ENCODE measurements at regions not wholly inside any gene's neighbourhood (a gene's known extent, or its start where the extent isn't known, plus 50 kb on each side); places are given as distances from the start of the nearest gene placed in this dataset.

DNA sequence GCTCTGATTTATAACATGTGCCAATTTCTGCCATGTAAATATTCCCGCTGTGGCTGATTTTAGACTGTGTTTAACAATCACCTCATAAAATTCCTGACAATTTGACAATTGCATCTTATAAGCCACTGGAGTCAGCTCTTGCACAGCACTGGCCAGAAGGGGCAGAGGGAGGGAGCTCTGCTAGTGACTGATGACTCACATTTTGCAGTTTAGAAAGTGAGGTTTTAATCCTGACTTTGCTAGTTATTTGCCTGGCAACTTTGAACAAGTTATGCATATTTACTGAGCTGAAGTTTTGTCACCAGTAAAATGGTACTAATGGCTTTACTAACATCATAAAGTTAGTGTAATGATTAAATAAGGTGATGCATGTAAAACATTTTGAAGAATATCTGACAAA is 452.3 kb downstream of the CNTNAP4 start:
- DNase-seq = no peak

DNA sequence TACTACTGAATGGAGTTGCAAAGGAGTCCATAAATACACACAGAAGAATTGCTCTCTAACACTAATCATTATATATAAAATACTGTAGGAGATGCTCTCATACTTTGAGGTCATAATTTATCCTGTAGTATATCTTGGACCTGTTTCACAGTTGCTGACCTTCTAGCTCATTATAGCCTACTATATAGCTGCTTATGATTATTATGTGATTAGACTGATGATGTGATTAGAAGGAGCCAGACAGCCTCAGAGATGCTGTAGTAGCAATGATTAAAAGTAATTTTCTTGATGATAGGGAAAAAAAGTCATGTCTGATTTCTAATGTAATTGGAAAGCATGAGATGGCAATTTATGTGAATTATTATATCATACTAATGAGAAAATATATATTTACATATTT is 455.7 kb downstream of the CNTNAP4 start:
- DNase-seq = no peak

DNA sequence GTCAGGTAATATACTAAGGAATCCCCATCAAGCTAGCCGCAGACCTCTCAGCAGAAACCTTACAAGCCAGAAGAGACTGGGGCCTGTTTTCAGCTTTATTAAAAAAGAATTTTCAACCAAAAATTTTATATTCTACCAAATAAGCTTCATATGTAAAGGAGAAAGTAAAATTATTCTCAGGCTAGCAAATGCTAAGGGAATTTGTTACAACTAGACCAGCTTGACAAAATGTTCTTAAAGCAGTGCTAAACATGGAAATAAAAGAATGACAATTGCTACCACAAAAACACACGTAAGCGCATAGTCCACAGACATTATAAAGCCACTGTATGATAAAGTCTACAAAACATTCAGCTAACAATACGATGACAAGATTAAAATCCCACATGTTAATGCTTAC is 449.4 kb upstream of the MON1B start:
- DNase-seq = no peak

DNA sequence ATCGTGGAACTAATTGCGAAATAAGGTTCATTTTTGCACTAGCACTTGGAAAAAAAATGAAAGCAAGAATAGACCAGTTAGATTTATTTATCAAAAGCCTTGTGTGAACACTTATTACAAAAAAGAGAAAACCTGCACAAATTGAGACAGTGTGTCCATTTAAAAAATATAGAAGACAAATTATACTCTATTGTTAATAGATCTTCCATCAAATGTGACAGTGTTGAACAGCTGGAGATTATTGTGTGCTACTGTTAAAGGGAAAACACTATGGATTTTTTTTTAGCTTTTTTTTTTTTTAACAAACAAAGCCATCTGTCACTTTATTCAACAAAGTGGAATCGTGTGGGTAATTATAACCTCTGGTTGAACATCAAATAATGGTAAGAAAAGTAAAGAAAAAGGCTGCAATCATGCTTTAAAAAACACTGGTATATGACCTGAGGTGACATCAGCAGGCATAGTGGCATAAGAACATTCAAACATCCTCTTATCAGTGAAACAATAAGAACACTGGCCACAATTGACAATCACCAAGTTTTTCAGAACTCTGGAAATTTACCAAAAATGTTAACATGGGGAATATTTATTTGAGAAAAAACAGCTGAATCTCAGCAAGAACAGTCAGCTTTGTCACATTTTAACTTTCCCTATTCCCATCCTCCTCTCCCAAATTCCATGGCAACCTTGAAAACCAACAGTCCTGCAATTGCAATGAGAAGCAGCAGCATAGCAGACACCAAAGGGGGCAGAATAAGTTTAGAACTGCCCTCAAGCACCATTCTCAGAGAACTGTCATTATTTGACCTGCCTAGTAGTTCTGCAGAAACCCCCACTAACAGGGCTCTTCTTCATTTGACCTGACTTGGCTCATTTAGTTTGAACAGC is 442.3 kb upstream of the MON1B start:
- no peak for DNase-seq

DNA sequence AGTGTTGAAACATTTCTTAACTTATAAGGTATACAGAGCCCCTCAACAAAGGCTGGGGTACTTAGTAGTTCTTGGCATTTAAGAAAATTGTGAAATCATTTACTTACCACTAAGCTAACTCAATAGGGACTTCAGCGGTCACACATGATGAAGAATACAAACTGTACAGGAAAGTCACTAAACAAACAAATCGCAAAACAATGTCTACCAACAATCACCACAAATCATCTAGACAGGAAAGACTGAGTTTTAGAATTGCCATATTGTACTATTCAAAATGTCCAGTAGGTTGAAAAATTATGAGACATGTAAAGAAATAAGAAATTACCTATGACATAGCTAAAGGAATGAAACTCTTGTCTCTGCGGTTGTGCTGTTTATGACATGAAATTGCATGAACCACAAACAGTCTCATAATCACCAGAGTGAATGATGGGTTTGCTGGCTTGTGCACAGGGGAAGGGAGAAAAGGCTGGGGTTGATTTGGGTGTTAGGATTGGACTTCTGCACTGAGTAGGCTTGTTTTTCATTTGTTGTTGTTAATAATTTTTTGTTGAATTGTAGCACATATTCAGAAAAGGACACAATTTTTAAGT is 441.1 kb upstream of the MON1B start:
- DNase-seq = no peak

DNA sequence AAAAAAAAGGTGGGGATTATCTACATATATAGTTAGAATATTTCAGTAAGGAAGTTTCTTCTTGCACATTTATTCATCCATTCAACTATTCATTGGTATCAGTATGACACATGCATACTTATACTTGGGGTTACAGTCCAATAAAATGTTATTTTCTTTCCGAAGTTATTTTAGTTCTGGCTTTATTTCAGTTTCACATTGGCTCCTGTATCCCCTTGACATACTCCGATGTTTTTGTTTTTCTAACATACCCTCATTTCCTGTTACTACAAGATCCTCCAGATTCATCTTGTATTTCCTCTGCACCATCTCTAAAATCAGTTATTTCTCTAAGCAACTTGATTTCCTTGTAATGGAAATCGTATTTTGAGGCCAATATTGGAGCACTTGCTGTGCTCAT is 435.5 kb upstream of the MON1B start:
- DNase-seq = no peak

DNA sequence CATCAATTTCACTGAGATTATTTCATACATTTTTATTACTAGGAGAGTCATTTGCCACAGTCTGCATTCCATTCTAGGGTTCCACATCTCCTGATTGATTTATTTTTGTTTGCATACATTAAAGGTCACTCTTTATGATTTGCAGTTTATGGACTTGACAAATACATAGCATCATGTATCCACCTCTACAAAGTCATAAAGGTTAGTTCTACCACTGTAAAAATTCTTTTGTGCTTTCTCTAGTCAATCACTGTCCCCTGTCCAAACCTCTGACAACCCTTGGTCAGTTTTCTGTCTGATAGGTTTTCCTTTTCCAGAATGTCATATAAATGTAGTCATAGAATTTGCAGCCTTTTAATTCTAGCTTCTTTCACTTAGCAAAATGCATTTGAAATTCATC is 434.6 kb upstream of the MON1B start:
- DNase-seq = no peak

DNA sequence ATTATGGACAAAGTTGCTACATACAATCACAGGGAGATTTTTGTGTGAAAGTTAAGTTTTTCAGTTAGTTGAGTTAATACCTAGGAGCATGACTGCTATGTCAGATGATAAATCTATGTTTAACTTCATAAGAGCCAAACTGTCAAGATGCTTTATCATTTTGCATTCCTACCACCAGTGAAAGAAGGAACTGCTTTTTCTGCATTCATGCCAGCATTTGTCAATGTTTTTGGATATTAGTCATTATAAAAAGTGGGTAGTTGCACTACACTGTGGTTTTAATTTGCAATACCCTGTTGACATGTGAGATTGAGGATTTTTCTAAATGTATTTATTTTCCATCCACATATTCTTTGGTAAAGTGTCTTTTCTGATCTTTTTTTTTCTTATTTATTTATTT is 434.0 kb upstream of the MON1B start:
- DNase-seq = no peak

DNA sequence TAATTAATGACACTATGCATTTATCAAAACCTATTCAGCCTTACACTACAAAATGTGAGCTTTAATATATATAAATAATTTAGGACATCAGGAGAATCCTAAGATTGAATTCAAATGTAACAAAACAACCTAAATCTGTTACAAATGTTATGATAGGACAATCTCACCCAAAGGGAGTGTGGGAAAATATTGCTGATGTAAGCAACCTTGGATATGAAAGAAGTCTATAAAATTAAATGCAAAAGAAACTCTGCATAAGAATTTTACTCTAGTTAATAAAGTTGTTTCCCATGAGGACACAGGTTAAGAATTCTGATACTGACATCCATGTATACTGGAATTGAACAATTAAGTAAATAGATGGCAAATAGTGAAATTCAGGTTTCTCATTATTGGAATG is 424.5 kb upstream of the MON1B start:
- DNase-seq = no peak

DNA sequence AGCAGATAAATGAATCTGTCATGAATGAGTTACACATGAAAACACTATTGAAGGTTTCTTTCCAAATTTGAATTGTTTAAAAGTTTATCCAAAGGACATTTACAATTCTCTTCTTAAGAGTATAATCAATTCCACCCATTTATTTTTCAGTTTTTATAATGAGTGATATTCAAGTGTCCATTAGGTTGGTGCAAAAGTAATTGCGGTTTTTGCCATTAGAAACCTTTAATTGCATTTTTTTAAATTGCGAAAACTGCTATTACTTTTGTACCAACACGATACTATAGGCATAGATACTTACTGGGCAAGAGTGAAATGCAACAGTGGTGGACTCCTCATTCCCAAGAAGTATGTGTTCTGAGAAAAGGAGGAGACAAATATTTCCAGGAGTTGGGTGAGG is 422.7 kb upstream of the MON1B start:
- no peak for DNase-seq

DNA sequence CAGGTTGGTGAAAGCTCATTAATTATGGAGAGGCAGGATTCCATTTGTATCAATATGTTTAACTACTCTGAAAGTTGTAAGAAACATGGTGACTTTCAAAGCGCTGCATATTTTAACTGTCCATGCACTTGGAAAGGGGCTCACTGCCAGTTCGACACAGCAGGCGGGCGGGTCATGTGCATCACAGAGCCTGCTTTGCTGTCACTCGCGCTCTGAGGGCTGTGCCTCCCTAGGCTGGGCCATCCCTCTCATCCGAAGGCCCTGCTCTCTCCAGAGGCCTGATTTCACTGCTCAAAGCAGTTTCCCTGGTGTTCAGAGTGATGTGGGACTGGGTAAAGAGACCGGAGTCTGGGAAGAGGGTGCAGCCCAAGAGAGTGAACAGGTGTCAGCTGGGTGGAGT is 422.0 kb upstream of the MON1B start:
- no peak for DNase-seq

DNA sequence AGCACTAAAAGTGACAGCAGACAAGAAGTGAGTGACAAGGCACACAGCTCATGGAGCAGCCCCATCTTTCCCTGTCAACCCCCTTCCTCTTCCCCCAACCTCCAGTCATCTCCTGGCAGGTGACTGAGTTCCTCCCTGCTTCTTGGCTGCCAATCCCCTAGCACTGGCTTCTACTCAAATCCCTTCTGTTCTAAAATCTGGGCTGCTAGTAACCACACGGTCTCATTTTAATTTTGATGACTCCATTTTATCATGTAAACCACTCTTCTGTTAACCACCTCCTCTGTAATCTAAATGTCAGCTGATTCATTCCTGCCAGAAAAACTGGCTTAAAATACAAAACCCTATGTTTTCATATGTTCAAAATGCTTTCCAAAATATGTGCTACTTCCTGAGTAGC is 419.8 kb upstream of the MON1B start:
- no peak for DNase-seq

DNA sequence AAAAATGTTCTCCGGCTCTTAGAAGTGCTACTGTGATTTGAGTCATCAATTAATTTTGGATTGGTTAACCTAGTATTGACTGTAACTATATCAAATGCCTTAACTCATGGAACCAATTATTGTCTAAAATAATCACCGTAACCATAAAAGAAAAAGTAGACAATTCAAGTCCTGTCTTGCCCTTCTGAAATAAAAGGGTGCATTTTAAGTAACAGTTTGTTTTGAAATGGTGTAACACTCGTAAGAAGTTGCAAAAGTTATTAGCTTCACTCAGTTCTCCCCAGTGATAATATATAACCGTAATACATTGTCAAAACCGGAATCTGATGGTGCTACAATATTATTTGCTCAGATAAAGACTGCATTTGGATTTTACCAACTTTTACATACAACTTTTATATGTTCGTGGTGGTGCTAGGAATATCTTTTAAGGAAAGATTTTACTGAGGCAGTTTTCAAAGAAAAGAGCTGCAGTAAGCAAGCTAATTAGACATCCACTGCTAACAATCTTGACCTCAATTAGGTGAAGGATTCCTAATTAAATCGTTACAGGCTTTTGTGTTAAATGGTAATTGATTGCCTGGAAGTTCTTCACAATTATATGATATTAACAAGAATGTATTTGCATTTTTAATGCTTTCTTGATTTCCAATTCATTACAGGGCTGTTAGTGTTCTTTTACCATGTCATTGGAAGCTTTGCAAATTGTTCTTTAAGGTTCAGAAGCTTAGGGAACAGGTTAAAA is 413.1 kb upstream of the MON1B start:
- DNase-seq = no peak

DNA sequence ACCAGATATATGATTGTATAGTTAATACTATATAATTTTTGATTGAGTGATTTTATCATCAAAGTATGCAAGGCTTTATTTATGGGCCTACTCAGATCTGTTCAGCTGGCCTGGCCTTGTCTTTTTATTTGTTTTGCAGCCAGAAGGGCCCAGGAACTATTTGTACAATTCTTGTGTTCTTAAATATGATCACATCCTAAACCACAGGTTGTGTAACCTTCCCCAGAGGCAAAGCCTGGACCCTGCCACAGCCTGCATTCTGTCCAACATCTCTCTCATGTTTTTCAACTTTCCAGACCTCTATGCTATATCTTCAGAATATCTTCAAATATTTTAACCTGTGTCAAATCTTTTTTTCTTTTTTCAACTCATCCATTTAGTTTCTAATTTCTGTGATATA is 410.4 kb upstream of the MON1B start:
- no peak for DNase-seq

DNA sequence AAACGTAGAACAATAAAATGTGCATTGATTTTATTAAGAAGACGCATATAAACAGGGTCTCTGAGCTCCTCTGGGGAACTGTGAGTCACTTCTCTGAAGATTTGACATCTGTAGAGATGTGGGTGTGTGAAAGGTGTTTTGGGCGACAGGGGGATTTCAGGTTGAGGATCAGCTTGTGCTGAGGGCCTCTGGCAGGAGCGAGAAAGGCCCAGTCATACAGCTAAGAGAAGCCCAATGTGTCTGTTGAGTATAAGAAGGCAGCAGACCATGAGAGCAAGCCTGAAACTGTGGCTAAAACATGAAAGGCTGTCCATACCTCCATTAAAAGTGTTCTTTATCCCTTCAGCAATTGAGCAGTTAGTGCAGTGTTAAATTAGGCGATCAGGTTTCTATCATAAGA is 406.5 kb upstream of the MON1B start:
- no peak for DNase-seq

DNA sequence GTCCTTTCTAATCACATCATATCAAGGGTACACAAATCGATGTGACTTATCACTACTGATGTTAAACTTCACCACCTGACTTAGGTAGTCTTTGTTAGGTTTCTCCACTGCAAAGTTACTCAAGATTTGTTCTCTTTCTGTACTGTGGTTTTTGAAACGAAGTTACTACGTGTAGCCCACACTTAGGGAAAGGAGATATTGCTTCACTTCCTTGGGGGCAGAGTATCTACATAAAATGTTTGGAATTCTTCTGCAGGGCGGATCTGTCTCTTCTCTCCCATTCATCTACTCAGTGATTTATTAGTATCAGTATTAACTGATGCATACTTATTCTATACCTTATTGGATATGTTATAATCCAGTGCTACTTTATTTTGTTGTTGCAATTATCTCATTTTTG is 403.6 kb upstream of the MON1B start:
- DNase-seq = no peak

DNA sequence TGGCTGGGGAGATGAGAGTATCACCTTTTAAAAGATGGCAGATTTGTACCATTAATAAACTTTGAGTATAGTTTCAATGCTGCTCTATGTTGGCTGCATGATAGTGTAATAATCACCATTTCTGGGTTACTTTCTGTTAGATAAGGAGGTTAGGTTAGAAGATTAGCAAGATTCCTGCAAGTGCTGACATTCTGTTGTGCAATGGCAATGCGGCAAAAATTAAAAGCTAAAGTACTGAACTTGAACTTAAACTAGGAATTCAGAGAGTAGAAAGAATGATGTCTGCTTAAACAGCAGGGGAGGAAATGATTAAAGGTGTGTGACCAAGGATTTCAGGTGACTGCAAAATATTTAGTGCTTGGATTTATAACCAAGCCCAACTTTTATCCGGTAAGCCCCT is 399.8 kb upstream of the MON1B start:
- no peak for DNase-seq

DNA sequence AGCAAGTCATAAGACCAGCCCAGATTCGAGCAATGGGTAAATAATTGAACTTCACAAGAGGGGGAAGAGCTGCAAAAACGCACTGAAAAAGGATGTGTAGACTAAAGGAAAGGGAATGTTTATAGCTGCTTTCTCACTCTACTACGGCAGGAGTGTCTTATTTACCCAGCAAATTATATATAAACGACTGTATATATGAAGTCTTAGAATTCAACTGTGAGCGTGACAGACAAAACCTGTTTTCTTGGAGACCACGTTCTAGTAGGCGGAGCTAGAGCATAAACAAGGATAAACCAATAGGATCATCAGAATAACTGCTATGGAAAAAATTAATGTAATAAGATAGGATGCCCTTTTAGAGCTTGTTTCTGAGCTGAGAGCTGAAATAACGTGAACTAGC is 394.6 kb upstream of the MON1B start:
- no peak for DNase-seq

DNA sequence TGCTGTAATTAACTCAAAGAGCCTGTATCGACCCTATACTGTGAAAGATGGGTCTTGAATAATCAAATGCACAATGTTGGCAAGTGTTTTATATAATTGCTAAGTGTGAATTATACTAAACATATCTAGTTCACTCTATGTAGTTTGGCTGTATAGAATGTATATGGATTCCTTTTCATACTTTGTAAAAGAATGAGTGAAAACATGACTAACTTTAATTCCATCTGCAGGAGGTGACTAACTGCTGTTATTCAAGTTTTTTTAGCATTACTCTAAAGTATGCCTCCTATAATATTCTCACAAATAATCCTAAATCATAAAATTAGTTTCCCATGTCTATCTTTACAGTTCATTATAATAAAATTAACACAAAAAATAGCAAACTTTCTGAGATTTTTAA is 394.0 kb upstream of the MON1B start:
- DNase-seq = no peak

DNA sequence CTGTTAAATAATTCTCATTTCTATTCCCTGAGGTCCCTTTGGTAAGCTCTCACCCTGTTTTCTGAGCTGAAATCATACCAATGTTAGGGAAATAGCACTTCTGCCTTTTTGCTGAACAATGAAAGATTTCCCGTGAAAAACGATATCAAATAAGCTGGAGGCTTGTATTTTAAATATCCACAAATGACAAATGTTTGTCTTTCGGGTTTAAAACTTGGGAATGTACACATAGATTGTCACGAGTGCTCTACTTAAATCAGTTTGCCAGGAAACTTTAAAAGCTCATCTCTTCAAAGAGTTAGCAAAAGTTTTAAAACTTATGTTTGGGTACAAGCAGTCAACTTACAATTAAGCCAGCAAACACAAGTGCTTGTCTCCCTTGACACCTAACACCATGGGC is 393.5 kb upstream of the MON1B start:
- no peak for DNase-seq

DNA sequence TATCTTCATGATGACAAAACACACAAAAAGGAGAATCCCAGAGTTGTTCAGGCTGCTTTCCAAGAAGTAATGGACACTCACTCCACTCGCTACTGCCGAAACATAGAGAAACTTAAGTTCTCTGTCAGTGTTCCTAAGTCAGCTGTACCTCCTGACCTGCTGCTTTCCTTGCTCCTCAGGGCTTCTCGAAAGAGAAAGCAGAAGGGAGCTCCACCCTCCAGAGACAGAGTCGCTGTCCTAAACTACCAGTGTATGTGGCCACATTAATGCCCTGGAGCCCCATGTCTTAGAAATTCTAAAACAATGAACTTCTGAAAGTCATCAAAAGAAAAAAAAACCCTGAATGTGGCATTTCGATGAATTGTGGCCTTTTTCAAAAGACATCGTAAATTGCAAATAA is 390.8 kb upstream of the MON1B start:
- no peak for DNase-seq

DNA sequence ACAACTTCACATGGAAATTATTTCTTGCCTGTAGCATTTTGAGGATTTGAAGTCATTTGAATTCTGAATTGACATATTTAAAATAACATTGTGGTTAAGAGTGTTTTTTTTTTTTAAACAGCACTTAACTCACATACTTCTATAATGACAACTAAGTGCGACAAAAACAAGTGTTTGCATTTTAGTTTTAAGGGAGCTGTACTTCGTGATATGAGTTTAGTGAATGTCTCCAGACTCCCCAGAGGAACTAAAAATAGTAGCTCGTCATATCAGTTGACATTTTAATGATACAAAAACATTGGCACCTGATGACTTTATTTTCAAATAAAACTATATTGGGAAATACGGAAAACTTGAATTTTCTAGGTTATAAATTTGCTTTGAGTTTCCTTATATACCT is 389.6 kb upstream of the MON1B start:
- no peak for DNase-seq

DNA sequence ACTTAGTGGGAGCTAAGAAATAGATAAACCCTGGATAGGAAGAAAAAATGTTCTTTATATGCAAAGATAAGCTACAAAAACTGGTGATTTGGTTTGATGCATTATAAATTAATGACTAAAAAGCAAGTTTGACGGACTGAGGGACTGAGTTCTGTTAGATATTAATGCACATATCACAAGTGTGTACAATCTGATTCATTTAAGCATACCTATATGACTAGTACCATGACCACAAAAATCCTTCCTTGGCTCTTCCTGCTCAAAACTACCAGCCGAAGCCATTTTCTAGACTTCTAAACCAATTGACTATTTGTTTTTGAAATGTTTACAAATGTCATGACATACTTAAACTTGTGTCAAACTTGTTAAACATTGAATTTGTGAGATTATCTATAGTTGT is 374.5 kb upstream of the MON1B start:
- DNase-seq = no peak

DNA sequence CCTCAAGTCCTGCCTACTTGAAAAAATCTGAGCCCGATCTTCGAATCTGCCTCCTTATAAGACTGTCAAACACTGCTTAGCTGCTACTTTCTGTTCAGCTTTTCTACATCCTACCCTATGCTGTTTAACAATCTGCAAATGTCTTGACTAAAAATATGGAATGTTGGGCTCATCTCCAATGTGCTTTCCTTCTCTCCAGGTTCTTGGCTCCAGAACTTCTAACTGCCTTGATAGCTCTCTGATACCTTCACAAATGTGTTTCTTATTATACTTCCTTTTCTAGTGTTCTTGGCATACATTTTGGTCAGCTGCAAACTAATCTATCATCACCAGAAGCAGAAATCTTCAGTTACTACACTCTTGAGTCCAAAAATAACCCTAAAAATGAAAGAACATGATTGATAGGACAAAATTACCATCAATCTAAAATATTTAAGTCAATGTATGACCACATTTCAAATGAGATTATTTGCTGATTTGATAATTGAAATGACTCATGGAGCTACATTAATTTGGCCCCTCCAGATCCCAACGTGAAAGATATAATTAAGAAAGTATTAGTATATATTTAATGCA is 372.3 kb upstream of the MON1B start:
- no peak for DNase-seq
